Ectodermal cell (in vitro differentiated cells): ENCODE measurements at regions not wholly inside any gene's neighbourhood (a gene's known extent, or its start where the extent isn't known, plus 50 kb on each side); places are given as distances from the start of the nearest gene placed in this dataset.
A peak's percentile ranks its signal among the peaks of the same experiment; 100 is the strongest.

Experiments used
- H3K27ac ChIP-seq: 2 replicates; pipeline ENCODE4 v1.7.0; 2013; ENCODE audit warnings: mild to moderate bottlenecking, low read depth, low read length; ENCODE audit not compliant: insufficient read depth, poor library complexity, severe bottlenecking
- H3K27me3 ChIP-seq: 2 replicates; pipeline ENCODE4 v1.7.0; 2013; ENCODE audit warnings: mild to moderate bottlenecking, low read length; ENCODE audit not compliant: insufficient read depth, control insufficient read depth, poor library complexity, severe bottlenecking
- H3K36me3 ChIP-seq: one replicate; pipeline ENCODE4 v1.7.0; 2013; ENCODE audit warnings: low read length; ENCODE audit not compliant: control insufficient read depth, insufficient read depth
- H3K4me1 ChIP-seq: one replicate; pipeline ENCODE4 v1.7.0; 2013; ENCODE audit warnings: low read length; ENCODE audit not compliant: control insufficient read depth, insufficient read depth
- H3K4me3 ChIP-seq: 2 replicates; pipeline ENCODE4 v1.7.0; 2013; ENCODE audit warnings: low read depth, low read length, control low read depth; ENCODE audit not compliant: insufficient read depth
- H3K9me3 ChIP-seq: 2 replicates; pipeline ENCODE4 v1.7.0; 2013; ENCODE audit warnings: mild to moderate bottlenecking, low read length, moderate library complexity; ENCODE audit not compliant: control insufficient read depth
- WGBS, 2 experiments: methylation state at CpG; one replicate each; pipeline ENCODE4 v1.1.7; 2013; ENCODE audit warnings: missing lambda C conversion rate in 2 of 2; 5-methylcytosine and 5-hydroxymethylcytosine counted together

GRCh38 chr12:24268663-24269186, 319.3 kb upstream of the SOX5 start:
- Histone ChIP-seq H3K4me1 (no peaks in the 10 kb centered on the region), H3K27ac (no peak overlapping the region), H3K27me3 (no peaks in the 10 kb centered on the region), H3K4me3 (no peak overlapping the region), H3K9me3 (no peaks in the 10 kb centered on the region), H3K36me3 (no peaks in the 10 kb centered on the region)
- WGBS, 2 experiments: 100% methylated on average over 1 of the region's 1 CpG; no CpG with 5 or more reads in 1 of the 2 experiments

- Histone ChIP-seq H3K27me3 (no peaks in the 10 kb centered on the region), H3K4me3 (no peak overlapping the region), H3K9me3 (no peaks in the 10 kb centered on the region), H3K36me3 (no peaks in the 10 kb centered on the region), H3K27ac (no peak overlapping the region), H3K4me1 (no peaks in the 10 kb centered on the region)
- 82% methylated on average over 2 of the region's 2 CpGs; no CpG with 5 or more reads in 1 of the 2 experiments for WGBS, 2 experiments
These were observed 317.5 kb upstream of the SOX5 start for GRCh38 chr12:24266982-24267381.

GRCh38 chr12:24256684-24257083, 307.2 kb upstream of the SOX5 start:
- Histone ChIP-seq H3K9me3 (no peaks in the 10 kb centered on the region), H3K27me3 (no peaks in the 10 kb centered on the region), H3K4me3 (no peak overlapping the region), H3K27ac (peak overlapping the region; percentile 81), H3K36me3 (no peaks in the 10 kb centered on the region), H3K4me1 (peaks cover 21% of the 10 kb centered on the region)
- WGBS, 2 experiments: 18 to 27% methylated on average over 4 of the region's 4 CpGs

- WGBS, 2 experiments: 28 to 40% methylated on average over 7 of the region's 7 CpGs
- Histone ChIP-seq H3K9me3 (no peaks in the 10 kb centered on the region), H3K4me1 (peaks cover 21% of the 10 kb centered on the region), H3K27ac (peak overlapping the region; percentile 81), H3K27me3 (no peaks in the 10 kb centered on the region), H3K36me3 (no peaks in the 10 kb centered on the region), H3K4me3 (no peak overlapping the region)
These were observed 306.6 kb upstream of the SOX5 start for GRCh38 chr12:24255920-24256665.

- Histone ChIP-seq H3K36me3 (no peaks in the 10 kb centered on the region), H3K4me1 (peaks cover 25% of the 10 kb centered on the region), H3K4me3 (no peak overlapping the region), H3K27me3 (no peaks in the 10 kb centered on the region), H3K27ac (peak overlapping the region; percentile 45), H3K9me3 (no peaks in the 10 kb centered on the region)
- 12 to 13% methylated on average over 4 of the region's 4 CpGs for WGBS, 2 experiments
These were observed 303.1 kb upstream of the SOX5 start for GRCh38 chr12:24252602-24253001.

GRCh38 chr12:24246934-24247333, 297.5 kb upstream of the SOX5 start:
- no peaks in the 10 kb centered on the region for H3K9me3 ChIP-seq
- no peaks in the 10 kb centered on the region for H3K36me3 ChIP-seq
- 94 to 95% methylated on average over 6 of the region's 6 CpGs for WGBS, 2 experiments
- no peak overlapping the region for H3K4me3 ChIP-seq
- H3K27ac ChIP-seq: no peak overlapping the region
- H3K4me1 ChIP-seq: peaks cover 4% of the 10 kb centered on the region
- H3K27me3 ChIP-seq: no peaks in the 10 kb centered on the region

- no peak overlapping the region for H3K27ac ChIP-seq
- no peaks in the 10 kb centered on the region for H3K9me3 ChIP-seq
- no peaks in the 10 kb centered on the region for H3K36me3 ChIP-seq
- no peak overlapping the region for H3K4me3 ChIP-seq
- no peaks in the 10 kb centered on the region for H3K27me3 ChIP-seq
- H3K4me1 ChIP-seq: peaks cover 7% of the 10 kb centered on the region
These were observed 296.9 kb upstream of the SOX5 start for GRCh38 chr12:24246376-24246775.

GRCh38 chr12:24244801-24245200, 295.3 kb upstream of the SOX5 start:
- Histone ChIP-seq H3K27ac (no peak overlapping the region), H3K27me3 (no peaks in the 10 kb centered on the region), H3K4me3 (no peak overlapping the region), H3K9me3 (no peaks in the 10 kb centered on the region), H3K36me3 (no peaks in the 10 kb centered on the region), H3K4me1 (peaks cover 4% of the 10 kb centered on the region)
- 95 to 97% methylated on average over 3 of the region's 3 CpGs for WGBS, 2 experiments

- Histone ChIP-seq H3K27ac (no peak overlapping the region), H3K9me3 (no peaks in the 10 kb centered on the region), H3K36me3 (no peaks in the 10 kb centered on the region), H3K4me3 (no peak overlapping the region), H3K4me1 (peaks cover 6% of the 10 kb centered on the region), H3K27me3 (no peaks in the 10 kb centered on the region)
- WGBS, 2 experiments: 93 to 94% methylated on average over 4 of the region's 4 CpGs
These were observed 294.8 kb upstream of the SOX5 start for GRCh38 chr12:24244231-24244630.

GRCh38 chr12:24240707-24241106, 291.2 kb upstream of the SOX5 start:
- Histone ChIP-seq H3K9me3 (no peaks in the 10 kb centered on the region), H3K27ac (no peak overlapping the region), H3K27me3 (no peaks in the 10 kb centered on the region), H3K4me3 (no peak overlapping the region), H3K36me3 (no peaks in the 10 kb centered on the region), H3K4me1 (peaks cover 11% of the 10 kb centered on the region)
- WGBS, 2 experiments: 86 to 100% methylated on average over 1 of the region's 1 CpG
